Activated CD4-positive, alpha-beta T cell treated with anti-CD3 and anti-CD28 coated beads, Interleukin-2, amount 10 ng/mL, durations not matched to agents 7 days and 5 days (primary cell): ENCODE measurements at regions not wholly inside any gene's neighbourhood (a gene's known extent, or its start where the extent isn't known, plus 50 kb on each side); places are given as distances from the start of the nearest gene placed in this dataset.

Source experiments
- CTCF ChIA-PET: fragments of 350-600 bp; sonication (Branson Sonifier 250); formaldehyde crosslinking; loops from one replicate; lab custom pipeline; 2021; ENCODE audit warnings: antibody characterized with exemption; lab: Charles Lee
- POLR2A ChIA-PET: fragments of 350-600 bp; sonication (Branson Sonifier 250); formaldehyde crosslinking; loops from one replicate; lab custom pipeline; 2021; ENCODE audit warnings: antibody characterized with exemption; lab: Charles Lee
- DNase-seq: peaks from one replicate; pipeline ENCODE4 v3.0.0-alpha.2; 2020
- H3K27ac Mint-ChIP-seq: one replicate; pipeline ENCODE4 v1.8.0; 2021; ENCODE audit warnings: mild to moderate bottlenecking, moderate library complexity, mixed read lengths
- H3K27me3 Mint-ChIP-seq: one replicate; pipeline ENCODE4 v1.8.0; 2021; ENCODE audit warnings: mixed read lengths
- H3K36me3 Mint-ChIP-seq: one replicate; pipeline ENCODE4 v1.8.0; 2021; ENCODE audit warnings: low read depth, mixed read lengths
- H3K4me1 Mint-ChIP-seq: one replicate; pipeline ENCODE4 v1.8.0; 2021; ENCODE audit warnings: mixed read lengths
- H3K4me3 Mint-ChIP-seq: one replicate; pipeline ENCODE4 v1.8.0; 2021; ENCODE audit warnings: mild to moderate bottlenecking, moderate library complexity, mixed read lengths
- H3K9me3 Mint-ChIP-seq: one replicate; pipeline ENCODE4 v1.8.0; 2021; ENCODE audit warnings: mixed read lengths

DNA sequence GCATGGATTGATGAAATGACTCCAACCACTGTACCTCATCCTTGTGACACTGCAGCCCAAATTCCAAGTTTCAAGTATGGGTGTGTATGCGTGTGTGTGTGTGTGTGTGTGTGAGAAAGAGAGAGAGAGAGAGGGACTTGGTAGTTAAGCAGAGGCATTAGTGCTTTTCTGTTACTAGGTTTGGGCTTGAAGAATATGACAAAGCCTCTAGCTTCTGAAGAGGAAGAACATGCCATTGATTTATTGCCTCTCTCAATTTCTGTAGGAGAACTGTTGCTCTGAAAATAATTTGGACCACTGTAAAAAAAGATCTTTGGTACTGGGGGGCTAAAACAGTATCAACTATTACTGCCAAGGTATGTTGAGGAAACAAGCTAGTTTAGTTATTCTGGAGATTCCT, 139.2 kb downstream of the AQP9 start:
- Mint-ChIP-seq H3K4me1 (no peaks in the 10 kb centered on the region), H3K27ac (no peak overlapping the region)

DNA sequence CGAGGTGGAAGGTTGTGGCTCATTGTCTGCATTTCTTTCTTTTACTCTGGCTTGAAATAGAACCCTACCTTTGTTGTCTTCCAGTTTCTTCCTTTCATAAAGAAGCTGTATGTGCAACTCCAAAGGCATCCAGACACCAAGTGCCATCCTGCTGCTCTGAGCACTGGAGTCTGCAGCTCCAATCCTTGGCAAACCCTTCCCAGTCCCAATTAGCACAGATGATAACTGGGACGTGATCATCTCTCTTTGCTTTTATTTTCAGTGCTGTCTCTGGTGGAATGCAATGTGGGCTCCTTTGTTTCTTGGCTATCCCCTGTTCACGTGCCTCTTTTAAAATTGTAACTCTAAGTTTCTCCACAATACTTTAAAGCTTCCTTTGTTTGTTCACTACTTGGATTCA, 140.9 kb downstream of the AQP9 start:
- CTCF ChIA-PET, result no interaction called here

More for the DNA sequence above, 139.2 kb downstream of the AQP9 start:
- ChIA-PET POLR2A (no interaction called here), CTCF (no interaction called here)
- H3K27me3 Mint-ChIP-seq, result peaks cover 23% of the 10 kb centered on the region
- no peaks in the 10 kb centered on the region for H3K36me3 Mint-ChIP-seq
- H3K9me3 Mint-ChIP-seq, result no peaks in the 10 kb centered on the region
- no peak for DNase-seq
- H3K4me3 Mint-ChIP-seq, result no peak overlapping the region

DNA sequence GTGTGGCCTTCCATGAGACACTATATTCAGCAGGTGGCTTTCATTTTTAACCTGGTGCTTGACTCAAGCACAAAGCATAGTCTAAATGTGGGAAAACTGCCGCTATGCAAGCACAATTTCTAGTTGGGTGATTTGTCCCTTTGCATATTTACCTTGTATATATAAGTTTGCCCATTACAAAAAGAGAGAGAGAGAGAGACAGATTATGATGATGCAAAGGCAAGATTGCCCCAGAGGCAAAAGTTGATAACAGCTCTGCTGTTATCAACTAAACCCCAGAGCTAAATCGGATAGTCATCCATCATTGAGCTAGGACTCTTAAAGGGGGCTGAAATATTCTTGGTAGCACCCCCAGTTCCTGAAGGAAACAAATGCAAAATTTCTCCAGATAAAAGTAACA, 141.5 kb downstream of the AQP9 start:
- no peak overlapping the region for H3K4me3 Mint-ChIP-seq
- peaks cover 23% of the 10 kb centered on the region for H3K27me3 Mint-ChIP-seq
- no peaks in the 10 kb centered on the region for H3K4me1 Mint-ChIP-seq
- CTCF ChIA-PET, result no interaction called here
- H3K27ac Mint-ChIP-seq, result no peak overlapping the region
- POLR2A ChIA-PET, result no interaction called here
- H3K36me3 Mint-ChIP-seq, result no peaks in the 10 kb centered on the region
- DNase-seq, result no peak
- no peaks in the 10 kb centered on the region for H3K9me3 Mint-ChIP-seq

More for the DNA sequence above, 140.9 kb downstream of the AQP9 start:
- no peaks in the 10 kb centered on the region for H3K4me1 Mint-ChIP-seq
- no peaks in the 10 kb centered on the region for H3K36me3 Mint-ChIP-seq
- H3K4me3 Mint-ChIP-seq, result no peak overlapping the region
- H3K27me3 Mint-ChIP-seq, result peaks cover 23% of the 10 kb centered on the region
- no peak for DNase-seq
- POLR2A ChIA-PET, result interaction anchor here (0.6 kb wide), 1 partner anchor 417 kb away, joined by 6 read pairs; no protein-coding TSS in a partner anchor
- no peak overlapping the region for H3K27ac Mint-ChIP-seq
- H3K9me3 Mint-ChIP-seq, result no peaks in the 10 kb centered on the region

DNA sequence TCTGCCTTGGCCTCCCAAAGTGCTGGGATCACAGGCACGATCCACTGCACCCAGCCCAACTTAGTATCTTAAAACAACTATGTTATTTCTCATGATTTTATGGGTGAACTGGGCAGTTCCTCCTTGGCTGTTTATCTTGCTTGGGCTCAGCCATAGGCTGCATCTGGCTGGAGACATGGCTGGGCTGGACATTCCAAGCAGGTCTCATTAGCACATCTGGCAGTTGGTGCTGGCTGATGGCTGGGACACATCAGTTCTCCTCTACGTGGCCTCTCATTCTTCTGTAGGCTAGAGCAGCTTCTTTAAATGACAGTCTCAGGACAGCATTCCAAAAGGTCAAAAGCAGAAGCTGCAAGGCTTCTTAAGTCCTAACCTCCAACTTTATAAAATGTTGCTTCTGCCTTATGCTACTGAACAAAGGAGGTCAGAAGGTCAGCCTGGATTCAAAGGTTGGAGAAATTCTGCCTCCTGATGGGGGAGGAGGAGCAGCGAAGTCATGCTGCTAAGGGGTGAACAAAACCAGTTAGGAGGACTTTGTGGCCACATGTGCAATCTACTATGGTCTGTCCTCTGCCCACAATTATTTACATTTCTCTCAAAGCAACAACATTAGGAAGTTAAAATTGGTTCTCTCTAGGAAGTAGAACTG, 144.0 kb downstream of the AQP9 start:
- POLR2A ChIA-PET, result no interaction called here
- no peaks in the 10 kb centered on the region for H3K9me3 Mint-ChIP-seq
- peaks cover 8% of the 10 kb centered on the region for H3K4me1 Mint-ChIP-seq
- H3K27me3 Mint-ChIP-seq, result peaks cover 21% of the 10 kb centered on the region
- H3K4me3 Mint-ChIP-seq, result no peak overlapping the region
- no peak for DNase-seq
- CTCF ChIA-PET, result interaction anchor here (0.9 kb wide), 1 partner anchor 13 kb away, joined by 3 read pairs; no protein-coding TSS in a partner anchor
- no peaks in the 10 kb centered on the region for H3K36me3 Mint-ChIP-seq
- H3K27ac Mint-ChIP-seq, result no peak overlapping the region

DNA sequence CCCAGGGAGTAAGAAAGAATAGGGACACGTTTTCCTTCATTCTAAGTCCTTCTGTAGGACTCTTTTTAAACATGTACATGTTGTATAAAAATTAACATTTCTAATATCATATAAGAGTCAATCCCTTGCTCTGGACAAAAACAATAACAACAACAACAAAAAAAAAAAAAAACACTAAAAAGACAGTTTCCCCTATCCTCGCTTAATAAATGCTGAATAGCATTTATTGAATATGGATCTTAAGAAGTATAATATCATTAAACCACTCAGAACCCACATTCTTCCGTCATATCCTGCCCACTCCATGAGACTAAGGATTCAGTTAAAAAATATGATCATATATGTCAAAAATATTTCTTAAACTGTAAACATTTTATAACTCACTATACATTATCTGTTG, 145.1 kb downstream of the AQP9 start:
- ChIA-PET POLR2A (no interaction called here), CTCF (no interaction called here)
- H3K36me3 Mint-ChIP-seq, result no peaks in the 10 kb centered on the region
- no peaks in the 10 kb centered on the region for H3K9me3 Mint-ChIP-seq
- H3K27me3 Mint-ChIP-seq, result peaks cover 19% of the 10 kb centered on the region
- peaks cover 8% of the 10 kb centered on the region for H3K4me1 Mint-ChIP-seq
- no peak overlapping the region for H3K27ac Mint-ChIP-seq
- no peak overlapping the region for H3K4me3 Mint-ChIP-seq
- no peak for DNase-seq

DNA sequence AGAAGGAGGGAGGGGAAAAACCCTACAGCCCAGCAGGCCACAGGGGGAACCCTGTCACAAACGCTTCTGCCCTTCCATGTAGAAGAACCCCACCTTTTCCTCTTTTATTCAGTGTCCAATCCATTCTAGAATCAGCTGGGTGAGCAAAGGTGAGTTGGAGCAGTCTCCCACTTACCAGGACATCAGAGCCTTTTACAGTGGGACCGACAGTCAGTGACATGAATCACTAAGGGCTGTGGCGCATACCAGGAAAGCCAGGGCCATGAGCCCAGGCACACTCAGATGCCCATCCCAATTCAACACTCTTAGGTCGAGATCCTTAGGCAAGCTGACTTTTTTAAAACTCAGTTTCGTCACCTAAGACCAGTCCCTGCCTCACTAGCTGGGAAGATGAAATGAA, 146.1 kb downstream of the AQP9 start:
- no peak for DNase-seq
- ChIA-PET CTCF (interaction anchor here (1.1 kb wide), 1 partner anchor 66 kb away, joined by 3 read pairs; no protein-coding TSS in a partner anchor), POLR2A (no interaction called here)
- no peak overlapping the region for H3K27ac Mint-ChIP-seq
- H3K4me3 Mint-ChIP-seq, result no peak overlapping the region
- H3K36me3 Mint-ChIP-seq, result no peaks in the 10 kb centered on the region
- peaks cover 11% of the 10 kb centered on the region for H3K27me3 Mint-ChIP-seq
- no peaks in the 10 kb centered on the region for H3K9me3 Mint-ChIP-seq
- H3K4me1 Mint-ChIP-seq, result peaks cover 8% of the 10 kb centered on the region

DNA sequence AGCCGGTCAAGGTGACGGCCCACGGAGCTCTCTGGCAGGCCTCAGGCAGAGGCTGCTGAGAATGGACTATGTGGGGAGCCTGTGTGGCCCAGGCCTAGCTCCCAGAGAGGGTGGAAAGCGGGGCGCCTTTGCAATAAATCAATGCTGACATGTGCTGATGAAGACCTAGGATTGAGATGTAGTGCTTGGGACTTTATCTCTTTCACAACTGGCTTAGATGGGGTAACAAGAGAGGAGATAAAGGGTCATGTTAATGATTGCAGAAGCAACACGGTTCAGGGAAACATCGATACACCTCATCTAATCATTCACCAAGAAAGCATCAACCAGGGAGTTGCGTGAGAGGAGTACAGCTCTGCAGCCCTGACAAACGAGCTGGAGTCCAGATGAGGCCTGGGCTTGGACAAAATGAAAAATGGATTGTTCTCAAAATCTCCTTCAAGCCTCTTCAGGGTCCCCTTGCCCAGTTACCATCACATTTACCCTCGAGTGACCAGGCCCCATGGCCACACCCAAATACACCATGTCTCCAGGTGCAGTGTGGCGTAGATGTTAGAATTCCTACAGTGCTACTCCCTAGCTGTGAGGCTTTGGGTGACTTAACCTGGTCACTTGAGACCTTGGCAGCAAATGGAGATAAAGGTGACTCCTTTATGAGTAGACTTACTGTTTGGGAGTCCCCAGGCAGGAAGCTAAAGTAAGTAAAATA, 146.4 kb upstream of the LIPC start:
- H3K36me3 Mint-ChIP-seq, result no peaks in the 10 kb centered on the region
- no peak for DNase-seq
- peaks cover 4% of the 10 kb centered on the region for H3K27me3 Mint-ChIP-seq
- CTCF ChIA-PET, result interaction anchor here (0.6 to 1.1 kb wide), 4 partner anchors 10 to 485 kb away, joined by 3 read pairs; partner anchors contain the start of gene MINDY2
- POLR2A ChIA-PET, result no interaction called here
- no peak overlapping the region for H3K27ac Mint-ChIP-seq
- no peaks in the 10 kb centered on the region for H3K9me3 Mint-ChIP-seq
- H3K4me1 Mint-ChIP-seq, result peaks cover 8% of the 10 kb centered on the region
- no peak overlapping the region for H3K4me3 Mint-ChIP-seq

DNA sequence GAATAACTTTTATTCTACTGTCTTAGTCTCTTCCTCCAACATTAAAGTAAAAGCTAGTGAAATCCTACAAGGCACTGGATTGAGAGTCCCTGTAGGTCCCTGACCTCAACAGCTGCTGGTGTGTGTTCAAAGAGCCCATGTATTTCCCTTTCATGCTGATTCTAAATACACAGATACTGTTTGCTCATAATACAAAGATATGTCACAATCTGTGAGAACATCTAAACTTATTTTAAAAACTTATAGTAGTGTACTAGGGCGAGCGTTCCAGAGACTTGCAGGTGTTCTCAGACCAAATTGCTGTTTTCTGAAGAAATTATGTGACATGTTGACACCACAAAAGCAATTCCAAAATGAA, 145.9 kb upstream of the LIPC start:
- H3K4me3 Mint-ChIP-seq, result no peak overlapping the region
- H3K27me3 Mint-ChIP-seq, result peaks cover 2% of the 10 kb centered on the region
- ChIA-PET POLR2A (no interaction called here), CTCF (interaction anchor here (1.0 to 1.1 kb wide), 2 partner anchors 10 to 485 kb away, joined by 3 read pairs; partner anchors contain the start of gene MINDY2)
- DNase-seq, result no peak
- peaks cover 11% of the 10 kb centered on the region for H3K4me1 Mint-ChIP-seq
- H3K27ac Mint-ChIP-seq, result no peak overlapping the region
- H3K36me3 Mint-ChIP-seq, result no peaks in the 10 kb centered on the region
- H3K9me3 Mint-ChIP-seq, result no peaks in the 10 kb centered on the region

DNA sequence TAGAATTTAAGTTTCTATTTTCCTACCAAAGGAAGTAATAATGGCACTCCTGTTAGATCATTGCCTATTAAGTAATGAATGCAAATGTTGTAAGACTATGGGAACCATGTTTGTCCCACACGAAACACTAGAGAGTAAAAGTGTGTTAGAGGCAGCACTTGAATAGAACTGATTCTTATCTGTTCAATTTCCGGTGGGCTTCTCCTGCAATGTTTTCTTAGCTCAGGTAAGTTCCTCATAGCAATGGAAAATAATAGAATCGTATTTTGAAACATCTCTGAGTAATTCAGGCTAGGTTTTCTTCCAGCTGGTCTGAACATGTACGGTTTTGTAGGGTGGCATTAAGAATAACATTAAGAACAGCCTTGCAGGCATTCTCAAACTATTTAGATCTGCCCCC, 145.3 kb upstream of the LIPC start:
- CTCF ChIA-PET, result interaction anchor here (1.1 kb wide), 1 partner anchor 484 kb away, joined by 3 read pairs; the partner anchor contains the start of gene MINDY2
- POLR2A ChIA-PET, result no interaction called here
- H3K27ac Mint-ChIP-seq, result no peak overlapping the region

DNA sequence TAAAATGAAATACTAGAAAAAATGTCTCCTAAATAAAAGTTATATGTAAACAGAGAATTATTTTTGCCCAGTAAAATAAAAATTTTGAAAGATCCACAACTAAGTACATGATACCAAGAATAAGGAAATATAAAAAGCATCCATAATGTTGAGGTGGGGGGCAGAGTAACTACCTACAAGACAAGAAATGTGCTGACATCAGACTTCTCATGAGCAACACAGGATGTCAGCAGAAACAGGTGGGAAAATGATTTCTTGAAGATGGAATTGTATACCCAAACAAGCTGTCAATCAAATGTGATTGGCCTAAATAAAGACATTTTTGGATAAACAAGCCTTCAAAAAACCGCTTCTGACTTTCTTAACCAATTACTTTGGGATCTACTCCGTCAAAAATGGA, 143.9 kb upstream of the LIPC start:
- peaks cover 13% of the 10 kb centered on the region for H3K9me3 Mint-ChIP-seq
- DNase-seq, result no peak
- CTCF ChIA-PET, result no interaction called here
- no peak overlapping the region for H3K4me3 Mint-ChIP-seq
- H3K27ac Mint-ChIP-seq, result no peak overlapping the region
- peaks cover 4% of the 10 kb centered on the region for H3K36me3 Mint-ChIP-seq
- no peaks in the 10 kb centered on the region for H3K27me3 Mint-ChIP-seq
- POLR2A ChIA-PET, result no interaction called here
- H3K4me1 Mint-ChIP-seq, result peaks cover 17% of the 10 kb centered on the region

More for the DNA sequence above, 145.3 kb upstream of the LIPC start:
- Mint-ChIP-seq H3K27me3 (peaks cover 2% of the 10 kb centered on the region), H3K4me3 (no peak overlapping the region), H3K9me3 (peaks cover 3% of the 10 kb centered on the region), H3K4me1 (peaks cover 11% of the 10 kb centered on the region), H3K36me3 (no peaks in the 10 kb centered on the region)
- DNase-seq, result no peak

DNA sequence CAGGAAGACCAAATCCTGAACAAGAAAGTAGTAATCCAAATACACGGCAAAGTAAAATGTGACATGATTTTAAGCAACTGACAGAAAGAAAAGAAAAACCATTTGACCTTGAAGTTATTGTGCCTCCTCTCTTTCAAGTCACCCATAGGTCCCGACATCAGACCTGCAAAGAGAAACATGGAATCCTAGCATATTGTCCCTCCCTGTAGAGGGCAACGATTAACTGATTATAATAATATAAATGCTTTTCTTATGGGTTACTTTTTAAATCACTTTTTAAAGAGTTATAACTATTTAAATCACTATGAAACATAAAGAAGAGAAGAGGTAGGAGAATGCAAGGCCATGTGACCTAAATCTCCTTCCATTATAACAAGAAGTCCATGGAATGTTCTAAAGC, 143.2 kb upstream of the LIPC start:
- Mint-ChIP-seq H3K4me1 (peaks cover 20% of the 10 kb centered on the region), H3K27ac (no peak overlapping the region), H3K9me3 (peaks cover 13% of the 10 kb centered on the region), H3K4me3 (no peak overlapping the region), H3K36me3 (peaks cover 4% of the 10 kb centered on the region), H3K27me3 (no peaks in the 10 kb centered on the region)
- no peak for DNase-seq
- ChIA-PET POLR2A (no interaction called here), CTCF (no interaction called here)

DNA sequence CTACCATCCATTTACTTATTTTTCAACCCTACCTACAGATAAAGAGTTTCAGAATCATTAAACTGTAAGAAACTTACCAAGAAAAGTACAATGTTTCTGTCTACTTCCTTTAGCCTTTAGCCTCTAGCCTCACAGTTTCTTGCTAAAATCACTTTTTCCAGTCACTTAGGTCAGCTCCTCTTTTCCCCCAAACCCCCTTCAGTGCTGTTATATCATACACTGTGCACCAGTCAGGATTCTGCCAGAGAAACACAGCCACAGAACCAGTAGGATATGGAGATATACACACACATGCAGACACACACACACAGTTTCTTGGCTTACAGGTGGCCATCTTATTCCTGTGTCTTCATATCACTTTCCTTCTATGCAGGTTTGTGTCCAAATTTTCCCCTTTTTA, 139.9 kb upstream of the LIPC start:
- ChIA-PET POLR2A (no interaction called here), CTCF (no interaction called here)
- Mint-ChIP-seq H3K4me1 (peaks cover 16% of the 10 kb centered on the region), H3K27ac (no peak overlapping the region), H3K4me3 (no peak overlapping the region), H3K36me3 (peaks cover 4% of the 10 kb centered on the region), H3K27me3 (peaks cover 7% of the 10 kb centered on the region), H3K9me3 (peaks cover 24% of the 10 kb centered on the region)
- no peak for DNase-seq

DNA sequence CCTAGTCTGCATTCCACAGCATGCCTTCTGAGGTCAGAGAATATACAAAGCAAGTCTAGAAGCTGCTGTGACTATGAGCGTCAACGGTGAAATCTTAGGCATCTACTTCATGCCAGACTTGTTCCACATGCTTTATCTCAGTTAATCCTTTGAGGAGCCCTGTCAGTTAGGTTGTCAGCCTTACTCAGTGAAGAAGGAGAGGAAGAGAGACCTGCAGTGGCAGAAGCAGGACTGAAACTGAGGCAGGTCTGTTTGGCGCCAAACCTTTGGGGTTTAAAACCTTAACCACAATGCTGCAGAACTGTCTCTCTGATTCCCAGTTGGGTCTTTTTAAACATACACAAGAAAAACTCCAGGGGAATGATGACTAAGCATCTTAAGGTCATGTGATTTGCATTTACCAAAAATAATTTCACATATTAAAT, 139.0 kb upstream of the LIPC start:
- Mint-ChIP-seq H3K36me3 (peaks cover 4% of the 10 kb centered on the region), H3K4me1 (peaks cover 15% of the 10 kb centered on the region), H3K27me3 (peaks cover 7% of the 10 kb centered on the region), H3K27ac (no peak overlapping the region), H3K4me3 (no peak overlapping the region), H3K9me3 (peaks cover 28% of the 10 kb centered on the region)
- POLR2A ChIA-PET, result no interaction called here
- CTCF ChIA-PET, result no interaction called here
- DNase-seq, result no peak
